Right lobe of liver (tissue), 4 donors: ENCODE measurements at regions not wholly inside any gene's neighbourhood (a gene's known extent, or its start where the extent isn't known, plus 50 kb on each side); places are given as distances from the start of the nearest gene placed in this dataset.

Experiments used
- CTCF ChIP-seq, 4 donors: fragments of 200-600 bp in 3 of 4; fragments of 450-650 bp in 1 of 4; IDR thresholded peaks; one replicate each; pipeline versions ENCODE4 v1.5.1 to v1.8.0; 2016 to 2022; ENCODE audit warnings: antibody characterized with exemption in 4 of 4, mild to moderate bottlenecking in 2 of 4
- POLR2A ChIP-seq: fragments of 450-650 bp; IDR thresholded peaks from one replicate; pipeline ENCODE4 v1.6.1; 2017; ENCODE audit warnings: antibody characterized with exemption, mild to moderate bottlenecking
- donor health status: DM: no; HTN: no; CAD: no.
- donor health status: DM: no; HTN: no; CAD: no.
- donor health status: DM: no; HTN: yes; CAD: no.

- TF ChIP-seq CTCF (IDR thresholded peaks at IDR 0.05) (no peak), POLR2A (no peak)
Observed at GRCh38 chr1:193960499-193960898, 774.1 kb upstream of the B3GALT2 start.
